H1 (cell line): ENCODE measurements at regions not wholly inside any gene's neighbourhood (a gene's known extent, or its start where the extent isn't known, plus 50 kb on each side); places are given as distances from the start of the nearest gene placed in this dataset.

Experiments
- CTCF ChIA-PET: fragments of 300-600 bp; sonication (Branson Sonifier 250); formaldehyde crosslinking; loops from one replicate; lab custom pipeline; 2021; ENCODE audit not compliant: partially characterized antibody; lab: Charles Lee
- POLR2A ChIA-PET: fragments of 300-600 bp; sonication (Branson Sonifier 250); formaldehyde crosslinking; loops from one replicate; lab custom pipeline; 2021; ENCODE audit warnings: inconsistent platforms; ENCODE audit not compliant: partially characterized antibody; lab: Charles Lee
- DNase-seq, 2 experiments: peaks; one replicate each; pipeline versions ENCODE4 v3.0.0 to v3.0.0-alpha.2; 2010 to 2022; ENCODE audit warnings: low spot score in 2 of 2, low read depth in 1 of 2, mixed read lengths in 1 of 2
- FAIRE-seq: peaks from 2 replicates; lab custom pipeline; 2011; peaks lifted over from hg19 to GRCh38; lab: Jason Lieb, UNC
- H2AFZ ChIP-seq: 2 replicates; pipeline ENCODE4 v1.8.1; 2012; ENCODE audit warnings: low read length, inconsistent platforms
- H2AK5ac ChIP-seq: 2 replicates; pipeline ENCODE4 v1.6.1; 2013; ENCODE audit warnings: low read depth, low read length
- H2BK120ac ChIP-seq: replicated peaks from 2 replicates; pipeline ENCODE3; 2013; ENCODE audit warnings: low read depth, low read length, inconsistent platforms
- H2BK12ac ChIP-seq: 2 replicates; pipeline ENCODE4 v1.6.1; 2013; ENCODE audit warnings: low read depth, low read length
- H2BK15ac ChIP-seq: 2 replicates; pipeline ENCODE4 v1.6.1; 2013; ENCODE audit warnings: low read length
- H2BK20ac ChIP-seq: 2 replicates; pipeline ENCODE4 v1.6.1; 2013; ENCODE audit warnings: low read length
- H2BK5ac ChIP-seq: 2 replicates; pipeline ENCODE4 v1.6.1; 2013; ENCODE audit warnings: low read depth, low read length
- H3K14ac ChIP-seq: 2 replicates; pipeline ENCODE4 v1.6.1; 2013; ENCODE audit warnings: inconsistent platforms; ENCODE audit not compliant: insufficient read length
- H3K18ac ChIP-seq: 2 replicates; pipeline ENCODE4 v1.6.1; 2013; ENCODE audit warnings: low read length; ENCODE audit errors: extremely low read depth
- H3K23ac ChIP-seq: 2 replicates; pipeline ENCODE4 v1.6.1; 2013; ENCODE audit warnings: inconsistent platforms; ENCODE audit not compliant: insufficient read length
- H3K23me2 ChIP-seq: 2 replicates; pipeline ENCODE4 v1.6.1; 2013; ENCODE audit warnings: low read depth, low read length
- H3K27ac ChIP-seq: 2 replicates; pipeline ENCODE4 v1.6.1; 2011; ENCODE audit warnings: low read depth, low read length, inconsistent platforms
- H3K27me3 ChIP-seq, 4 experiments: replicated peaks in 1 of 4; 1 replicate in 1 of 4; 2 replicates in 3 of 4; pipeline versions ENCODE4 v1.6.1 to v1.8.1; 2011 to 2013; ENCODE audit warnings: low read length in 3 of 4, mild to moderate bottlenecking in 3 of 4, inconsistent platforms in 2 of 4, mixed read lengths in 2 of 4, moderate library complexity in 1 of 4; ENCODE audit not compliant: control insufficient read depth in 3 of 4, insufficient read depth in 3 of 4; ENCODE audit errors: extremely low read depth in 1 of 4
- H3K36me3 ChIP-seq, 4 experiments: 2 replicates each; pipeline versions ENCODE4 v1.6.1 to v1.8.1; 2011 to 2013; ENCODE audit warnings: mild to moderate bottlenecking in 4 of 4, low read length in 3 of 4, moderate library complexity in 2 of 4, control low read depth in 1 of 4, inconsistent platforms in 1 of 4; ENCODE audit not compliant: insufficient read depth in 4 of 4, control insufficient read depth in 2 of 4
- H3K4ac ChIP-seq: replicated peaks from 2 replicates; pipeline ENCODE3; 2013; ENCODE audit warnings: low read length, low read depth, mixed read lengths, inconsistent platforms; ENCODE audit not compliant: insufficient read length
- H3K4me1 ChIP-seq, 4 experiments: replicated peaks in 1 of 4; 1 replicate in 1 of 4; 2 replicates in 3 of 4; pipeline versions ENCODE4 v1.6.1 to v1.8.1; 2011 to 2013; ENCODE audit warnings: low read length in 3 of 4, inconsistent platforms in 2 of 4, mixed read lengths in 1 of 4; ENCODE audit not compliant: insufficient read depth in 4 of 4, control insufficient read depth in 3 of 4
- H3K4me2 ChIP-seq, 2 experiments: 2 replicates each; pipeline versions ENCODE4 v1.6.1 to v1.8.1; 2011 to 2013; ENCODE audit warnings: low read depth in 2 of 2, low read length in 2 of 2, control low read depth in 1 of 2, inconsistent platforms in 1 of 2, mild to moderate bottlenecking in 1 of 2; ENCODE audit not compliant: insufficient read depth in 1 of 2
- H3K4me3 ChIP-seq, 4 experiments: fragments of 200-600, 300-600 bp in 1 of 4; sonication (generic), shearing (Covaris generic), sonication (Bioruptor Twin) in 1 of 4; 2 replicates each; pipeline versions ENCODE4 v1.5.1 to v1.8.1; 2011 to 2016; ENCODE audit warnings: low read length in 4 of 4, low read depth in 3 of 4, control low read depth in 2 of 4, inconsistent platforms in 2 of 4, mild to moderate bottlenecking in 2 of 4, mixed read lengths in 1 of 4, moderate library complexity in 1 of 4; ENCODE audit not compliant: insufficient read depth in 2 of 4; ENCODE audit errors: extremely low read depth in 1 of 4
- H3K56ac ChIP-seq: replicated peaks from 2 replicates; pipeline ENCODE3; 2013; ENCODE audit warnings: low read depth, mild to moderate bottlenecking, mixed read lengths, low read length, inconsistent platforms; ENCODE audit not compliant: insufficient read length
- H3K79me1 ChIP-seq: 2 replicates; pipeline ENCODE4 v1.6.1; 2013; ENCODE audit warnings: low read depth, low read length, control low read depth
- H3K79me2 ChIP-seq, 2 experiments: 2 replicates each; pipeline versions ENCODE4 v1.6.1 to v1.8.1; 2012 to 2013; ENCODE audit warnings: low read length in 2 of 2, mild to moderate bottlenecking in 2 of 2, inconsistent platforms in 1 of 2; ENCODE audit not compliant: insufficient read depth in 2 of 2, control insufficient read depth in 1 of 2
- H3K9ac ChIP-seq, 4 experiments: replicated peaks in 1 of 4; 1 replicate in 1 of 4; 2 replicates in 3 of 4; pipeline versions ENCODE4 v1.6.1 to v1.8.1; 2011 to 2013; ENCODE audit warnings: low read depth in 3 of 4, low read length in 3 of 4, control low read depth in 2 of 4, mild to moderate bottlenecking in 2 of 4, moderate library complexity in 2 of 4, inconsistent platforms in 1 of 4; ENCODE audit errors: extremely low read depth in 1 of 4
- H3K9me3 ChIP-seq, 2 experiments: 2 replicates each; pipeline versions ENCODE4 v1.6.1 to v1.8.1; 2012 to 2013; ENCODE audit warnings: mild to moderate bottlenecking in 2 of 2, moderate library complexity in 2 of 2, control low read depth in 1 of 2, inconsistent platforms in 1 of 2, low read depth in 1 of 2, low read length in 1 of 2, mixed read lengths in 1 of 2; ENCODE audit not compliant: insufficient read depth in 2 of 2
- H4K20me1 ChIP-seq, 2 experiments: replicated peaks in 1 of 2; 2 replicates each; pipeline versions ENCODE3 to v1.8.1; 2011 to 2013; ENCODE audit warnings: inconsistent platforms in 2 of 2, low read length in 2 of 2, mild to moderate bottlenecking in 1 of 2; ENCODE audit not compliant: insufficient read depth in 2 of 2, control insufficient read depth in 1 of 2
- H4K5ac ChIP-seq: 2 replicates; pipeline ENCODE4 v1.6.1; 2013; ENCODE audit warnings: low read length, low read depth, mixed read lengths, inconsistent platforms; ENCODE audit not compliant: insufficient read length
- H4K8ac ChIP-seq: 2 replicates; pipeline ENCODE4 v1.8.0; 2013; ENCODE audit warnings: mild to moderate bottlenecking, moderate library complexity, low read length, inconsistent platforms; ENCODE audit not compliant: insufficient read depth; ENCODE audit errors: extremely low read depth
- H4K91ac ChIP-seq: replicated peaks from 2 replicates; pipeline ENCODE3; 2013; ENCODE audit warnings: low read length, mixed read lengths, inconsistent platforms; ENCODE audit not compliant: insufficient read length
- EZH2 ChIP-seq: fragments of 200-600 bp; sonication (generic); IDR thresholded peaks from 2 replicates; pipeline ENCODE4 v1.7.1; 2012; ENCODE audit warnings: low read depth, mild to moderate bottlenecking, moderate library complexity, low read length, inconsistent platforms; ENCODE audit not compliant: severe bottlenecking
- FOSL1 ChIP-seq: IDR thresholded peaks from 2 replicates; pipeline ENCODE4 v1.6.1; 2011; ENCODE audit warnings: mild to moderate bottlenecking, low read depth, low read length, moderate library complexity; ENCODE audit not compliant: insufficient read depth
- SP4 ChIP-seq: IDR thresholded peaks from 2 replicates; pipeline ENCODE4 v1.6.1; 2012; ENCODE audit warnings: low read length, inconsistent platforms
- WGBS, 2 experiments: shearing (Covaris generic) in 1 of 2; methylation state at CpG; one replicate each; pipeline versions ENCODE4 v1.1.6 to v1.1.7; 2013 to 2015; ENCODE audit warnings: low lambda C conversion rate in 2 of 2, mixed read lengths in 2 of 2, inconsistent platforms in 1 of 2, low coverage in 1 of 2, missing lambda C conversion rate in 1 of 2; ENCODE audit not compliant: insufficient replicate concordance in 2 of 2, insufficient coverage in 1 of 2, insufficient read length in 1 of 2; ENCODE audit errors: extremely low coverage in 1 of 2, missing lambda C conversion rate in 1 of 2; 5-methylcytosine and 5-hydroxymethylcytosine counted together

GRCh38 chr5:20445326-20445860, 457.4 kb upstream of the CDH18 start:
- H3K79me1 ChIP-seq: no peaks in the 10 kb centered on the region
- POLR2A ChIA-PET: no interaction called here
- no peak overlapping the region for H4K91ac ChIP-seq
- H3K79me2 ChIP-seq: no peaks in the 10 kb centered on the region
- no peak overlapping the region for H4K5ac ChIP-seq
- H2BK5ac ChIP-seq: no peak overlapping the region
- no peak overlapping the region for H3K23ac ChIP-seq
- no peak overlapping the region for H3K27ac ChIP-seq
- no peaks in the 10 kb centered on the region for H3K23me2 ChIP-seq
- H3K4me3 ChIP-seq: no peak overlapping the region
- H3K9ac ChIP-seq: no peak overlapping the region
- CTCF ChIA-PET: interaction anchor here (1.2 to 2.0 kb wide), 2 partner anchors 9 to 10 kb away, joined by 5 to 7 read pairs; no protein-coding TSS in a partner anchor
- no peaks in the 10 kb centered on the region for H3K36me3 ChIP-seq
- no peak overlapping the region for H2AK5ac ChIP-seq
- no peaks in the 10 kb centered on the region for H3K4me1 ChIP-seq
- H3K18ac ChIP-seq: no peak overlapping the region
- no peak overlapping the region for H3K56ac ChIP-seq
- H2AFZ ChIP-seq: peak overlapping the region; percentile 78; the same call in 1 of the 2 replicates
- H3K14ac ChIP-seq: no peak overlapping the region
- H4K20me1 ChIP-seq: no peaks in the 10 kb centered on the region
- H3K4ac ChIP-seq: no peak overlapping the region
- no peak overlapping the region for H3K4me2 ChIP-seq
- no peak overlapping the region for H2BK15ac ChIP-seq
- no peaks in the 10 kb centered on the region for H3K9me3 ChIP-seq
- H3K27me3 ChIP-seq: no peaks in the 10 kb centered on the region
- H4K8ac ChIP-seq: no peak overlapping the region
- WGBS, 2 experiments: 90% methylated on average over 1 of the region's 1 CpG; no CpG with 5 or more reads in 1 of the 2 experiments
- H2BK120ac ChIP-seq: no peak overlapping the region
- no peak overlapping the region for H2BK12ac ChIP-seq
- FAIRE-seq: no peak
- DNase-seq: no peak
- H2BK20ac ChIP-seq: no peak overlapping the region
- TF ChIP-seq EZH2 (no peak), SP4 (no peak), FOSL1 (no peak)
